Activated CD8-positive, alpha-beta T cell treated with anti-CD3 and anti-CD28 coated beads for 36 hours (primary cell): ENCODE measurements at regions not wholly inside any gene's neighbourhood (a gene's known extent, or its start where the extent isn't known, plus 50 kb on each side); places are given as distances from the start of the nearest gene placed in this dataset.

Source experiments
- ATAC-seq: fragments of 200-7000 bp; cut with Tn5 transposase; one replicate; pipeline ENCODE4 v1.10.0; 2021; ENCODE audit warnings: mild to moderate bottlenecking, moderate library complexity
- CTCF ChIA-PET: fragments of 350-600 bp; sonication (Branson Sonifier 250); formaldehyde crosslinking; loops from one replicate; lab custom pipeline; 2021; ENCODE audit warnings: antibody characterized with exemption; lab: Charles Lee
- POLR2A ChIA-PET: fragments of 350-600 bp; sonication (Branson Sonifier 250); formaldehyde crosslinking; loops from one replicate; lab custom pipeline; 2021; ENCODE audit warnings: antibody characterized with exemption; lab: Charles Lee
- DNase-seq: peaks from one replicate; pipeline ENCODE4 v3.0.0-alpha.2; 2020
- H3K27ac Mint-ChIP-seq: one replicate; pipeline ENCODE4 v1.8.0; 2021; ENCODE audit warnings: mild to moderate bottlenecking, mixed read lengths
- H3K27me3 Mint-ChIP-seq: one replicate; pipeline ENCODE4 v1.8.0; 2021; ENCODE audit warnings: mixed read lengths
- H3K36me3 Mint-ChIP-seq: one replicate; pipeline ENCODE4 v1.8.0; 2021; ENCODE audit warnings: low read depth, mixed read lengths
- H3K4me1 Mint-ChIP-seq: one replicate; pipeline ENCODE4 v1.8.0; 2021; ENCODE audit warnings: low read depth, mixed read lengths
- H3K4me3 Mint-ChIP-seq: one replicate; pipeline ENCODE4 v1.8.0; 2021; ENCODE audit warnings: mild to moderate bottlenecking, moderate library complexity, mixed read lengths
- H3K9me3 Mint-ChIP-seq: one replicate; pipeline ENCODE4 v1.8.0; 2021; ENCODE audit warnings: mixed read lengths
- intact Hi-C: fragments of 100-400 bp; cut with micrococcal nuclease; formaldehyde crosslinking; loops from one replicate; pipeline ENCODE4 v1.10.0; 2022
- TF ChIP-seq, protein P1 (sequence below): fragments of 200-600 bp; IDR thresholded peaks from one replicate; pipeline ENCODE4 v1.8.0; 2022; ENCODE audit warnings: antibody characterized with exemption, mild to moderate bottlenecking

- intact Hi-C loops, result no loop called here
- POLR2A ChIA-PET, result no interaction called here
- ATAC-seq, result no peak
- Mint-ChIP-seq H3K27ac (no peak overlapping the region), H3K4me1 (peaks cover 2% of the 10 kb centered on the region), H3K27me3 (peaks cover 19% of the 10 kb centered on the region), H3K4me3 (no peak overlapping the region), H3K36me3 (no peaks in the 10 kb centered on the region), H3K9me3 (no peaks in the 10 kb centered on the region)
- CTCF ChIA-PET, result no interaction called here
- TF ChIP-seq, protein P1, sequence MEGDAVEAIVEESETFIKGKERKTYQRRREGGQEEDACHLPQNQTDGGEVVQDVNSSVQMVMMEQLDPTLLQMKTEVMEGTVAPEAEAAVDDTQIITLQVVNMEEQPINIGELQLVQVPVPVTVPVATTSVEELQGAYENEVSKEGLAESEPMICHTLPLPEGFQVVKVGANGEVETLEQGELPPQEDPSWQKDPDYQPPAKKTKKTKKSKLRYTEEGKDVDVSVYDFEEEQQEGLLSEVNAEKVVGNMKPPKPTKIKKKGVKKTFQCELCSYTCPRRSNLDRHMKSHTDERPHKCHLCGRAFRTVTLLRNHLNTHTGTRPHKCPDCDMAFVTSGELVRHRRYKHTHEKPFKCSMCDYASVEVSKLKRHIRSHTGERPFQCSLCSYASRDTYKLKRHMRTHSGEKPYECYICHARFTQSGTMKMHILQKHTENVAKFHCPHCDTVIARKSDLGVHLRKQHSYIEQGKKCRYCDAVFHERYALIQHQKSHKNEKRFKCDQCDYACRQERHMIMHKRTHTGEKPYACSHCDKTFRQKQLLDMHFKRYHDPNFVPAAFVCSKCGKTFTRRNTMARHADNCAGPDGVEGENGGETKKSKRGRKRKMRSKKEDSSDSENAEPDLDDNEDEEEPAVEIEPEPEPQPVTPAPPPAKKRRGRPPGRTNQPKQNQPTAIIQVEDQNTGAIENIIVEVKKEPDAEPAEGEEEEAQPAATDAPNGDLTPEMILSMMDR, result no peak
- DNase-seq, result no peak
Observed at GRCh38 chr6:105573556-105573955, 170.7 kb upstream of the PREP start.

- H3K4me1 Mint-ChIP-seq, result no peaks in the 10 kb centered on the region
- H3K36me3 Mint-ChIP-seq, result no peaks in the 10 kb centered on the region
- no peaks in the 10 kb centered on the region for H3K9me3 Mint-ChIP-seq
- no peak overlapping the region for H3K27ac Mint-ChIP-seq
- TF ChIP-seq, protein P1, result no peak
- POLR2A ChIA-PET, result no interaction called here
- no peak overlapping the region for H3K4me3 Mint-ChIP-seq
- CTCF ChIA-PET, result no interaction called here
- H3K27me3 Mint-ChIP-seq, result peaks cover 17% of the 10 kb centered on the region
- ATAC-seq (no peak), DNase-seq (no peak)
- intact Hi-C loops, result no loop called here
Observed at GRCh38 chr6:105573138-105573537, 170.3 kb upstream of the PREP start.

DNA sequence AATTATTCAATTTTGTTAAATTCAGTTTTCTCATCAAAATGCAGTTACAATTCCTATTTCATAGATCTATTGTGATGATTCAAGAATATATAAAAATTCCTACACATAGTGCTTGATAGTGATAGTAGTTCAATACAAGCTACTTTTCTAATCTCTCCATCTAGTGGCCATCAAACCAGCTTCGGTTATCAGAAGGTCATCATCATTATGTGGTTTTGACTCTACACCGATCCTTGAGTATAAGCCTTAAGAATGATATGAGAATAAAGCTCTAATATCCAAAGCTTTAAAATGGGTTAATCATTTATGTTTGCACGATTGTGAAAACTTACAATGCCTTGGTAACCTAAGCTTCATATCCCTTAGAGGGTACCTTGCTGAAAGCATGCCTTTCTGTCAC is 167.5 kb upstream of the PREP start:
- no peak overlapping the region for H3K4me3 Mint-ChIP-seq
- ChIA-PET CTCF (interaction anchor here (0.8 kb wide), 1 partner anchor 8 kb away, joined by 3 read pairs; no protein-coding TSS in a partner anchor), POLR2A (no interaction called here)
- peaks cover 12% of the 10 kb centered on the region for H3K27me3 Mint-ChIP-seq
- intact Hi-C loops, result no loop called here
- DNase-seq (no peak), ATAC-seq (no peak)
- H3K36me3 Mint-ChIP-seq, result no peaks in the 10 kb centered on the region
- H3K27ac Mint-ChIP-seq, result no peak overlapping the region
- H3K4me1 Mint-ChIP-seq, result no peaks in the 10 kb centered on the region
- TF ChIP-seq, protein P1, result no peak
- no peaks in the 10 kb centered on the region for H3K9me3 Mint-ChIP-seq

DNA sequence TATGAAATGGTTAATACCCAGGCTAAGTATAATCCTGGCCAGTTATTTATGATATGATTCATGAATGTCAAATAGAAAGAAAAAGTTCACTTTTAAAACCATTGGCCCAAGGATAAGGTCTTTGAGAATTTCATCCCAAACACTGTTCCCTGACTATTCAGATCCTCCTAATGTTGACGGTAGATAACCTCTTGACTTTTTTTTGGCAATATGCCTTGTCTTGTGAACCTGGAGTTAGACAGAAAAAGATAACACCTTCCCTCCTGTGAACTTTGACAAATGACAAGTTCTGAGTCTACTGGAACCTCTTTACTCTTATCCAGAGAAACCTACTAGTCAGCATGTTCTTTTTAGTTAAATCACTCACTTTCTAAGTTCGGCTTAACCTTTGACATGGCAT is 166.8 kb upstream of the PREP start:
- Mint-ChIP-seq H3K9me3 (no peaks in the 10 kb centered on the region), H3K27ac (no peak overlapping the region), H3K4me3 (no peak overlapping the region), H3K4me1 (no peaks in the 10 kb centered on the region), H3K36me3 (no peaks in the 10 kb centered on the region), H3K27me3 (peaks cover 12% of the 10 kb centered on the region)
- TF ChIP-seq, protein P1, result no peak
- ATAC-seq (no peak), DNase-seq (no peak)
- intact Hi-C loops, result no loop called here
- POLR2A ChIA-PET, result no interaction called here
- CTCF ChIA-PET, result interaction anchor here (0.8 kb wide), 1 partner anchor 9 kb away, joined by 3 read pairs; no protein-coding TSS in a partner anchor

- H3K27ac Mint-ChIP-seq, result no peak overlapping the region
Observed at GRCh38 chr6:105568751-105569150, 165.9 kb upstream of the PREP start.

More at GRCh38 chr6:105568751-105569150, 165.9 kb upstream of the PREP start:
- no peak overlapping the region for H3K4me3 Mint-ChIP-seq
- POLR2A ChIA-PET, result no interaction called here
- ATAC-seq (no peak), DNase-seq (no peak)
- H3K36me3 Mint-ChIP-seq, result no peaks in the 10 kb centered on the region
- CTCF ChIA-PET, result no interaction called here
- H3K9me3 Mint-ChIP-seq, result no peaks in the 10 kb centered on the region
- intact Hi-C loops, result no loop called here
- peaks cover 12% of the 10 kb centered on the region for H3K27me3 Mint-ChIP-seq
- no peaks in the 10 kb centered on the region for H3K4me1 Mint-ChIP-seq
- TF ChIP-seq, protein P1, result no peak
